ENCODE measurements at regions not wholly inside any gene's neighbourhood (a gene's known extent, or its start where the extent isn't known, plus 50 kb on each side); places are given as distances from the start of the nearest gene placed in this dataset.

GRCh38 chr3:5309171-5309570, 121.7 kb downstream of the EDEM1 start (continued):
- TF ChIP-seq NPAS2 (CRISPR knock-in tag; IDR thresholded peaks at IDR 0.05; ENCODE audit: borderline replicate concordance) (no peak), FOSL2 (IDR thresholded peaks at IDR 0.05) (no peak), FOSL2 (CRISPR knock-in tag; IDR thresholded peaks at IDR 0.05) (no peak), CBX8 (IDR thresholded peaks at IDR 0.05) (no peak)

GRCh38 chr3:5309602-5310001, 122.1 kb downstream of the EDEM1 start:
- no peaks in the 10 kb centered on the region for H3K9me3 ChIP-seq
- WGBS (ENCODE audit: missing lambda C conversion rate): 29% methylated on average over 3 of the region's 3 CpGs
- H3K4me2 ChIP-seq: peak overlapping the region; percentile 23; the same call in 1 of the 3 replicates
- DNase-seq (ENCODE audit: low read depth in 1 of 2, low spot score in 1 of 2) (no peak), ATAC-seq (no peak), FAIRE-seq (no peak)
- H3K27ac ChIP-seq: no peak overlapping the region
- POLR2A ChIA-PET: no interaction called here
- no peak overlapping the region for H3K4me3 ChIP-seq
- TF ChIP-seq NFE2L2 (conservative IDR thresholded peaks at IDR 0.05; ENCODE audit: low read length) (no peak), ELK1 (IDR thresholded peaks at IDR 0.05; ENCODE audit: low read depth, low read length) (no peak)
- CTCF ChIA-PET: no interaction called here
- H3K4me1 ChIP-seq: peaks cover 17% of the 10 kb centered on the region

- Histone ChIP-seq H3K4me1 (peaks cover 17% of the 10 kb centered on the region), H3K4me3 (no peak overlapping the region), H3K27ac (no peak overlapping the region), H3K9me3 (no peaks in the 10 kb centered on the region), H3K4me2 (no peak overlapping the region)
- DNase-seq (ENCODE audit: low read depth in 1 of 2, low spot score in 1 of 2) (no peak), FAIRE-seq (no peak), ATAC-seq (no peak)
- TF ChIP-seq RAD21 (conservative IDR thresholded peaks at IDR 0.05 in 1 of 2, IDR thresholded peaks at IDR 0.05 in 1 of 2) (0 out of 5 replicates have a peak, but pooled peaks of 1 of the 2 experiments have one; percentile 3), HES2 (IDR thresholded peaks at IDR 0.05) (no peak)
- ChIA-PET CTCF (no interaction called here), POLR2A (no interaction called here)
- WGBS (ENCODE audit: missing lambda C conversion rate): 92% methylated on average over 5 of the region's 5 CpGs
Observed at GRCh38 chr3:5310509-5310908, 123.0 kb downstream of the EDEM1 start.

- ChIA-PET POLR2A (no interaction called here), CTCF (no interaction called here)
- TF ChIP-seq CEBPB (IDR thresholded peaks at IDR 0.05) (no peak), EHF (CRISPR knock-in tag; IDR thresholded peaks at IDR 0.05) (no peak), ZSCAN20 (CRISPR knock-in tag; IDR thresholded peaks at IDR 0.05) (no peak), HDAC2 (IDR thresholded peaks at IDR 0.05) (no peak), ELK1 (IDR thresholded peaks at IDR 0.05; ENCODE audit: low read depth, low read length) (no peak)
- Histone ChIP-seq H3K27ac (no peak overlapping the region), H3K4me1 (peaks cover 12% of the 10 kb centered on the region), H3K4me2 (no peak overlapping the region), H3K9me3 (no peaks in the 10 kb centered on the region), H3K4me3 (no peak overlapping the region)
- FAIRE-seq: no peak
- ATAC-seq: no peak
- no peak for DNase-seq (ENCODE audit: low read depth in 1 of 2, low spot score in 1 of 2)
- 70% methylated on average over 3 of the region's 3 CpGs for WGBS (ENCODE audit: missing lambda C conversion rate)
Observed at GRCh38 chr3:5312290-5312689, 124.8 kb downstream of the EDEM1 start.

- Histone ChIP-seq H3K4me2 (no peak overlapping the region), H3K4me1 (peaks cover under 1% of the 10 kb centered on the region; the same call in 1 of the 3 replicates), H3K9me3 (no peaks in the 10 kb centered on the region), H3K4me3 (no peak overlapping the region), H3K27ac (no peak overlapping the region)
- no peak for TF ChIP-seq FOXS1 (CRISPR knock-in tag; IDR thresholded peaks at IDR 0.05)
- TF ChIP-seq ZFP36 (IDR thresholded peaks at IDR 0.05; ENCODE audit: borderline replicate concordance, partially characterized antibody): no peak
- no peak for TF ChIP-seq HOXA7 (CRISPR knock-in tag; IDR thresholded peaks at IDR 0.05)
- TF ChIP-seq CEBPB (IDR thresholded peaks at IDR 0.05): no peak
- TF ChIP-seq PHF8 (IDR thresholded peaks at IDR 0.05; ENCODE audit: borderline replicate concordance, low read depth): no peak
- 93% methylated on average over 1 of the region's 1 CpG for WGBS (ENCODE audit: missing lambda C conversion rate)
- no peak for ATAC-seq
- POLR2A ChIA-PET: no interaction called here
- CTCF ChIA-PET: no interaction called here
- no peak for DNase-seq (ENCODE audit: low read depth in 1 of 2, low spot score in 1 of 2)
- no peak for FAIRE-seq
Observed at GRCh38 chr3:5314897-5315296, 127.4 kb downstream of the EDEM1 start.

Measured in A549 (cell line).